ENCODE measurements at regions not wholly inside any gene's neighbourhood (a gene's known extent, or its start where the extent isn't known, plus 50 kb on each side); places are given as distances from the start of the nearest gene placed in this dataset.

GRCh38 chr4:120291541-120291940, 224.9 kb upstream of the MAD2L1 start:
- TF ChIP-seq, protein P1, sequence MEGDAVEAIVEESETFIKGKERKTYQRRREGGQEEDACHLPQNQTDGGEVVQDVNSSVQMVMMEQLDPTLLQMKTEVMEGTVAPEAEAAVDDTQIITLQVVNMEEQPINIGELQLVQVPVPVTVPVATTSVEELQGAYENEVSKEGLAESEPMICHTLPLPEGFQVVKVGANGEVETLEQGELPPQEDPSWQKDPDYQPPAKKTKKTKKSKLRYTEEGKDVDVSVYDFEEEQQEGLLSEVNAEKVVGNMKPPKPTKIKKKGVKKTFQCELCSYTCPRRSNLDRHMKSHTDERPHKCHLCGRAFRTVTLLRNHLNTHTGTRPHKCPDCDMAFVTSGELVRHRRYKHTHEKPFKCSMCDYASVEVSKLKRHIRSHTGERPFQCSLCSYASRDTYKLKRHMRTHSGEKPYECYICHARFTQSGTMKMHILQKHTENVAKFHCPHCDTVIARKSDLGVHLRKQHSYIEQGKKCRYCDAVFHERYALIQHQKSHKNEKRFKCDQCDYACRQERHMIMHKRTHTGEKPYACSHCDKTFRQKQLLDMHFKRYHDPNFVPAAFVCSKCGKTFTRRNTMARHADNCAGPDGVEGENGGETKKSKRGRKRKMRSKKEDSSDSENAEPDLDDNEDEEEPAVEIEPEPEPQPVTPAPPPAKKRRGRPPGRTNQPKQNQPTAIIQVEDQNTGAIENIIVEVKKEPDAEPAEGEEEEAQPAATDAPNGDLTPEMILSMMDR (conservative IDR thresholded peaks at IDR 0.05; ENCODE audit: low read depth in 2 of 2), result no peak
- TF ChIP-seq REST (IDR thresholded peaks at IDR 0.05; ENCODE audit: unreplicated experiment), result no peak
- TF ChIP-seq, protein P2, sequence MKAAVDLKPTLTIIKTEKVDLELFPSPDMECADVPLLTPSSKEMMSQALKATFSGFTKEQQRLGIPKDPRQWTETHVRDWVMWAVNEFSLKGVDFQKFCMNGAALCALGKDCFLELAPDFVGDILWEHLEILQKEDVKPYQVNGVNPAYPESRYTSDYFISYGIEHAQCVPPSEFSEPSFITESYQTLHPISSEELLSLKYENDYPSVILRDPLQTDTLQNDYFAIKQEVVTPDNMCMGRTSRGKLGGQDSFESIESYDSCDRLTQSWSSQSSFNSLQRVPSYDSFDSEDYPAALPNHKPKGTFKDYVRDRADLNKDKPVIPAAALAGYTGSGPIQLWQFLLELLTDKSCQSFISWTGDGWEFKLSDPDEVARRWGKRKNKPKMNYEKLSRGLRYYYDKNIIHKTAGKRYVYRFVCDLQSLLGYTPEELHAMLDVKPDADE (IDR thresholded peaks at IDR 0.05), result no peak
- TF ChIP-seq EZH2 (IDR thresholded peaks at IDR 0.05; ENCODE audit: low read depth, unreplicated experiment), result no peak
- no peak for TF ChIP-seq POLR2AphosphoS5 (IDR thresholded peaks at IDR 0.05; ENCODE audit: low read depth)
- no peak for TF ChIP-seq CREB1 (CRISPR knock-in tag; IDR thresholded peaks at IDR 0.05; ENCODE audit: low read depth)
